ENCODE measurements at regions not wholly inside any gene's neighbourhood (a gene's known extent, or its start where the extent isn't known, plus 50 kb on each side); places are given as distances from the start of the nearest gene placed in this dataset.

DNA sequence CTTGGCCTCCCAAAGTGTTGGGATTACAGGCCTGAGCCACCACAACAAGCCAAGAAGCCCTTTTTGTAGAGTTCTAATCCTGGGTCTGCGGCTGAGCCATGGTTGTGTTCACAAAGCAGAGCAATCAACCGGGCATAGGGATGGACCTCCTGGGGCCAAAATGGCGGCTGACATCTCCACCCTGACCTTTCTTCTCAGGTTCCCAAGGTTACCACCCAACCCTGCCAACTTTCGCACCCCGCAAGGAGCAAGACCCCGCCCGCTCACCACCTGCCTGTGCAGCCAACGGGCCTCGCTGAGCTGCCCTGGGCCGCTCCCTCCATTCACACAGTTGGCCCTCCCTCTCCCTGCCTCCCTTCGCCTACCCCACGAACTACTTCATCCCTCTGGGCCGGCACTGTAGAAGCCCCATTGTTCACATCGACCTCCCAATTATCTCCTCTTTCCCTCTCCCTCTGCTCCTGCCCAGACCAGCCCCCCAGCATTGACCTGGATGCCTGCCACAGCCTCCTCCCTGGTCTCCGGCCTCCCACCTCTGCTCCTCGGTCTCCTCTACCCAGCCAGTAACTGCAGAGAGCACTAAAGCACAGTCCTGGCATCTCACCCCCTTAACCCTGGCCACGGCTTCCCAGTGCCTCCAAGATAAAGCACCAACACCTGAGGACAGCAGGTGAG lies 62.0 kb upstream of the TFRC start:
- no peaks in the 10 kb centered on the region for H3K9me3 ChIP-seq
- WGBS (ENCODE audit: missing lambda C conversion rate), result 89% methylated on average over 16 of the region's 17 CpGs
- TF ChIP-seq GATA3 (IDR thresholded peaks at IDR 0.05; ENCODE audit: borderline replicate concordance) (no peak), CBX8 (IDR thresholded peaks at IDR 0.05) (no peak), KDM1A (IDR thresholded peaks at IDR 0.05; ENCODE audit: low read depth) (no peak), KDM5A (IDR thresholded peaks at IDR 0.05) (no peak), RCOR1 (IDR thresholded peaks at IDR 0.05; ENCODE audit: low read depth, low read length) (no peak), HOXA7 (CRISPR knock-in tag; IDR thresholded peaks at IDR 0.05) (no peak), EHF (CRISPR knock-in tag; IDR thresholded peaks at IDR 0.05) (no peak)
- TF ChIP-seq, protein P1, sequence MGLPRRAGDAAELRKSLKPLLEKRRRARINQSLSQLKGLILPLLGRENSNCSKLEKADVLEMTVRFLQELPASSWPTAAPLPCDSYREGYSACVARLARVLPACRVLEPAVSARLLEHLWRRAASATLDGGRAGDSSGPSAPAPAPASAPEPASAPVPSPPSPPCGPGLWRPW (IDR thresholded peaks at IDR 0.05), result no peak
- FAIRE-seq (no peak), ATAC-seq (no peak), DNase-seq (ENCODE audit: low read depth in 1 of 2, low spot score in 1 of 2) (no peak)
- no peak overlapping the region for H3K4me3 ChIP-seq
- POLR2A ChIA-PET, result no interaction called here
- H3K4me2 ChIP-seq, result no peak overlapping the region
- CTCF ChIA-PET, result interaction anchor here (0.6 kb wide), 1 partner anchor 128 kb away, joined by 3 read pairs; no protein-coding TSS in a partner anchor
- H3K4me1 ChIP-seq, result no peaks in the 10 kb centered on the region
- no peak overlapping the region for H3K27ac ChIP-seq

DNA sequence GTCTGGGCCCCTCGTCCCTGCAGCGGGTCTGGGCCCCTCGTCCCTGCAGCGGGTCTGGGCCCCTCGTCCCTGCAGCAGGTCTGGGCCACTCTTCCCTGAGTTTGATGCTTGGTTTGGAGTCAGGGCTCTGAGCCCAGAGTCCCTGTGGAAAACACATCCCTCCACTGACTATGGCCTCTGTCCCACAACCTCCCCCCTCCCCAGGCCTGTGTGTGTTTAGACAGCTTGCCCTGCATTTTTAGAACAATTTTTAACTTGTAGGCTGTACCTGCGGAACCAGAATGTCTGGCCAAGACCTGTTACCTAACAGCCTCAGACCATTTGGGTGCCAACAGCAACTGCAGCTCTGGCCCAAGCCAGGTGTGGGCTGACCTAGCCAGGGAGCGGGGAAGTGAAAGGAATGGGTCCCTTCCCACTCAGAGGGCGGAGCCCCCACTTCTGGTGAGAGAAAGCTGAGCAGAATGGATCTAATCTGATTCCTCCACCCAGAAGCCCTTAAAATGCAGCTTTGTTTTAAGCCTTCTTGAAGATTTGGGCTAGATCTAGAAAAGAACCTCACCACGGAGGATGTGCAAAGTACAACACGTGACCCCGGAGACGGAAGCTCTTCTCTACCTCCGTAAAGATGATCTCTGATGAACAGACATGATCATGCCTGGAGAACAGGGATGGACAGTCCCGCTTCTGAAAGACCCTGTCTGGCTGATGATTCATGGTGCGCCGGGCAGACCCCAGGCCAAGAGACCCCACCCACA lies 60.5 kb upstream of the TFRC start:
- TF ChIP-seq CHD2 (IDR thresholded peaks at IDR 0.05; ENCODE audit: low read length, partially characterized antibody) (no peak), MAFK (IDR thresholded peaks at IDR 0.05; ENCODE audit: partially characterized antibody) (no peak), FOSB (CRISPR knock-in tag; IDR thresholded peaks at IDR 0.05) (no peak), JUNB (IDR thresholded peaks at IDR 0.05) (no peak), RCOR1 (IDR thresholded peaks at IDR 0.05; ENCODE audit: low read depth, low read length) (no peak), KDM5A (IDR thresholded peaks at IDR 0.05) (no peak), TP53 (CRISPR knock-in tag; IDR thresholded peaks at IDR 0.05) (no peak), FOSL2 (IDR thresholded peaks at IDR 0.05) (no peak), FOSL2 (CRISPR knock-in tag; IDR thresholded peaks at IDR 0.05) (no peak), HOXB13 (CRISPR knock-in tag; IDR thresholded peaks at IDR 0.05; ENCODE audit: low read depth) (no peak), RNF2 (IDR thresholded peaks at IDR 0.05; ENCODE audit: borderline replicate concordance, low read depth) (no peak), RFX5 (IDR thresholded peaks at IDR 0.05) (no peak), GATA3 (IDR thresholded peaks at IDR 0.05; ENCODE audit: borderline replicate concordance) (no peak), HDAC2 (IDR thresholded peaks at IDR 0.05) (no peak)
- TF ChIP-seq, protein P2, sequence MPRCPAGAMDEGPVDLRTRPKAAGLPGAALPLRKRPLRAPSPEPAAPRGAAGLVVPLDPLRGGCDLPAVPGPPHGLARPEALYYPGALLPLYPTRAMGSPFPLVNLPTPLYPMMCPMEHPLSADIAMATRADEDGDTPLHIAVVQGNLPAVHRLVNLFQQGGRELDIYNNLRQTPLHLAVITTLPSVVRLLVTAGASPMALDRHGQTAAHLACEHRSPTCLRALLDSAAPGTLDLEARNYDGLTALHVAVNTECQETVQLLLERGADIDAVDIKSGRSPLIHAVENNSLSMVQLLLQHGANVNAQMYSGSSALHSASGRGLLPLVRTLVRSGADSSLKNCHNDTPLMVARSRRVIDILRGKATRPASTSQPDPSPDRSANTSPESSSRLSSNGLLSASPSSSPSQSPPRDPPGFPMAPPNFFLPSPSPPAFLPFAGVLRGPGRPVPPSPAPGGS (IDR thresholded peaks at IDR 0.05), result no peak
- TF ChIP-seq, protein P3, sequence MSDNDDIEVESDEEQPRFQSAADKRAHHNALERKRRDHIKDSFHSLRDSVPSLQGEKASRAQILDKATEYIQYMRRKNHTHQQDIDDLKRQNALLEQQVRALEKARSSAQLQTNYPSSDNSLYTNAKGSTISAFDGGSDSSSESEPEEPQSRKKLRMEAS (IDR thresholded peaks at IDR 0.05), result no peak
- Histone ChIP-seq H3K4me1 (no peaks in the 10 kb centered on the region), H3K9me3 (no peaks in the 10 kb centered on the region), H3K4me3 (no peak overlapping the region), H3K4me2 (no peak overlapping the region), H3K27ac (no peak overlapping the region)
- ChIA-PET POLR2A (no interaction called here), CTCF (interaction anchor here (0.5 to 1.0 kb wide), 2 partner anchors 8 to 73 kb away, joined by 3 to 4 read pairs; no protein-coding TSS in a partner anchor)
- DNase-seq (ENCODE audit: low read depth in 1 of 2, low spot score in 1 of 2) (no peak), FAIRE-seq (no peak), ATAC-seq (no peak)
- WGBS (ENCODE audit: missing lambda C conversion rate), result 83% methylated on average over 14 of the region's 16 CpGs

DNA sequence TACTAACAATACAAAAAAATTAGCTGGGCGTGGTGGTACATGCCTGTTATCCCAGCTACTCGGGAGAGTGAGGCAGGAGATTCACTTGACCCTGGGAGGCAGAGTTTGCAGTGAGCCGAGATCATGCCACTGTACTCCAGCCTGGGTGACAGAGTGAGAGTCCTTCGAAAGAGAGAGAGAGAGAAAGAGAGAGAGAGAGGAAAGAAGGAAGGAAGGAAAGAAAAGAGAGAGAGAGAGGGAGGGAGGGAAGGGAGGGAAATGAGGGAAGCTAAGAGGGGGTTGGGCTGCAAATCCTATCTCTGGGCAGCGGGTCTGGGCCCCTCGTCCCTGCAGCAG lies 59.9 kb upstream of the TFRC start:
- FAIRE-seq (no peak), ATAC-seq (no peak), DNase-seq (ENCODE audit: low read depth in 1 of 2, low spot score in 1 of 2) (no peak)
- TF ChIP-seq, protein P4, sequence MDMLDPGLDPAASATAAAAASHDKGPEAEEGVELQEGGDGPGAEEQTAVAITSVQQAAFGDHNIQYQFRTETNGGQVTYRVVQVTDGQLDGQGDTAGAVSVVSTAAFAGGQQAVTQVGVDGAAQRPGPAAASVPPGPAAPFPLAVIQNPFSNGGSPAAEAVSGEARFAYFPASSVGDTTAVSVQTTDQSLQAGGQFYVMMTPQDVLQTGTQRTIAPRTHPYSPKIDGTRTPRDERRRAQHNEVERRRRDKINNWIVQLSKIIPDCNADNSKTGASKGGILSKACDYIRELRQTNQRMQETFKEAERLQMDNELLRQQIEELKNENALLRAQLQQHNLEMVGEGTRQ (IDR thresholded peaks at IDR 0.05), result no peak
- TF ChIP-seq NFE2L2 (conservative IDR thresholded peaks at IDR 0.05; ENCODE audit: low read length), result no peak
- no peak for TF ChIP-seq FOSL2 (IDR thresholded peaks at IDR 0.05)
- TF ChIP-seq FOSL2 (CRISPR knock-in tag; IDR thresholded peaks at IDR 0.05), result no peak
- no peak for TF ChIP-seq PHF8 (IDR thresholded peaks at IDR 0.05; ENCODE audit: borderline replicate concordance, low read depth)
- TF ChIP-seq RARB (CRISPR knock-in tag; IDR thresholded peaks at IDR 0.05), result no peak
- no peak for TF ChIP-seq POLR2AphosphoS2 (conservative IDR thresholded peaks at IDR 0.05; ENCODE audit: low read length)
- TF ChIP-seq SMC3 (IDR thresholded peaks at IDR 0.05), result no peak
- TF ChIP-seq MAZ (IDR thresholded peaks at IDR 0.05; ENCODE audit: borderline replicate concordance, low read depth, low read length), result no peak
- no peak for TF ChIP-seq KDM1A (IDR thresholded peaks at IDR 0.05; ENCODE audit: low read depth)
- CTCF ChIA-PET, result interaction anchor here (1.0 to 1.2 kb wide), 2 partner anchors 8 to 55 kb away, joined by 4 read pairs; no protein-coding TSS in a partner anchor
- 52% methylated on average over 6 of the region's 6 CpGs for WGBS (ENCODE audit: missing lambda C conversion rate)
- POLR2A ChIA-PET, result no interaction called here
- Histone ChIP-seq H3K27ac (no peak overlapping the region), H3K4me3 (no peak overlapping the region), H3K9me3 (no peaks in the 10 kb centered on the region), H3K4me2 (no peak overlapping the region), H3K4me1 (no peaks in the 10 kb centered on the region)

All from A549 (cell line).